GM18873 (cell line): ENCODE measurements at regions not wholly inside any gene's neighbourhood (a gene's known extent, or its start where the extent isn't known, plus 50 kb on each side); places are given as distances from the start of the nearest gene placed in this dataset.

ENCODE experiments used
- ATAC-seq: cut with Tn5 transposase; IDR thresholded peaks from one replicate; pipeline ENCODE4 v1.9.1; 2021; ENCODE audit warnings: mild to moderate bottlenecking, moderate library complexity, moderate number of reproducible peaks; ENCODE audit not compliant: unreplicated experiment, low FRiP score

DNA sequence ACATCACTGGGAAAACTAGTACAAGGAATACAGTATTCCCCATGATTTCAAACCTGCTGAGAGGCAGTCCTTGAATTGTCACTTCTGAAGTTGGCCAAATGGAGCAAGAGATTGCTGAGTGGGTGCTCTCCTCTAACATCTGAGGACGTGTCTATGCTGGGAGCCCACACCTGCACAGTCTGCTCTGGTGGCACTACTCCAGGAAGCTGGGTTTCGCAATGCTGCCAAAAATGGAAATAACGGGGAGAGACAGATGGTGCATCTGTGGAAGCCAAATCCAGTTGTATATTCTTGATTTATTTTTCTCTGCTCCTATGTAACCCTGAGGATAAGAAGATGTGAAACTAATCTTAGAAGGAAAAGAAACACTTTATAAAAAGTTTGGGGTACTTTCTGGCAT lies 240.1 kb upstream of the CTSO start:
- ATAC-seq = no peak

DNA sequence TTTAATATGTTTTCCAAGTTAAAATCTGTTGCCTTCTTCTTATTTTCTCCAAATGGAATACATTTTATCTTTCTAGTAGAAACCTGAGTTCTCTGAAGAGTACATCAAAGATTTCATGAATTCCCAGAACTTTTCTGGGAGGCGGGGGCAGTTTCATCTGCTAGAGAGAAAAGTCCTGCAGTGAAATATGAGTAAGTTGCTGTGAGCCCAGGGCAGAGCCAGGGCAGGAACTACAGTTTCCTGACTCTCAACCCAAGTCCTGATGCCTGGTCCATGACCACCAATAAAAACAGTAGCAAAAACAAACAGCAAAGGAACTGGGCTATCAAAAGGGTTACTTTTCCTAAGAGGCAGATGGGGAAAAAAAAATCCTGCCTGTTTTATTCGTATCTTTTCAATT lies 239.4 kb upstream of the CTSO start:
- ATAC-seq = no peak

DNA sequence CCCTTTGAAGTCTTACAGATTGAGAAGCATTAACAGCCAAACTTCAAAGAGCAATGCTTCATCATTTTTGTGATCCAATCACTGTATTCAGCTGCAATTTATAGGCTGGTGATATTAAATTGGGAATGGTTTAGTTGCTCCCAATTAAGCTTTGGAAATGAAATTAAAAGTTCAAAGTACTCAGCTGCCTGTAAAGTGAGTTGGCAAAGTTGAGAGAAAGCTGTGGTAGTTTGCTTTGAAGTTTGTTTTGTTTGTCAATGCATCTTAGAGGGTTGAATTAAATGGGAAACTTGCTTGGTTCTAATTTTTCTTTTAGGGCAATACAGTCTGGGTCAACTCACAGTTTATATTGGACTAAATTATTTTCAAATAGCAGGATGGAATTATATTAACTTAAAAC lies 238.4 kb upstream of the CTSO start:
- ATAC-seq = no peak

- no peak for ATAC-seq
Observed at GRCh38 chr4:156191044-156191781, 237.5 kb upstream of the CTSO start.

DNA sequence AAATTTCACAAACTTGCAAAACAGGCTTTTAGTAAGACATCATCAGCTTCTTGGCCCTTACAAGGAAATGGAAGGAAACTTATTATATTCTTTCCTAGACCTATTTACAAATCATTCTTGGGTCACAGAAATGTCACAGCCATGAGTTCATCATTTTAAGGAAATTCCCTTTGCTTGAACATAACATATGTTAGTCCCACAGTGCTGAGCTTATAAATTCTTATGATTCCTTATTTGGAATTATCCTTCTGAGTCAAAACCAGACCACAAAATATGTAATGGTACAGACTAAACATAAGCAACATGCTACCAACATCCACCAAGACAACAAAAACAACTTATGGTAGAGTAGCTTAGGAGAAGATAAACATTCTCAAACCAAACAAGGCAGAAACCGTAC lies 236.9 kb upstream of the CTSO start:
- ATAC-seq = no peak

- ATAC-seq = no peak
Observed at GRCh38 chr4:156188596-156188995, 234.9 kb upstream of the CTSO start.

DNA sequence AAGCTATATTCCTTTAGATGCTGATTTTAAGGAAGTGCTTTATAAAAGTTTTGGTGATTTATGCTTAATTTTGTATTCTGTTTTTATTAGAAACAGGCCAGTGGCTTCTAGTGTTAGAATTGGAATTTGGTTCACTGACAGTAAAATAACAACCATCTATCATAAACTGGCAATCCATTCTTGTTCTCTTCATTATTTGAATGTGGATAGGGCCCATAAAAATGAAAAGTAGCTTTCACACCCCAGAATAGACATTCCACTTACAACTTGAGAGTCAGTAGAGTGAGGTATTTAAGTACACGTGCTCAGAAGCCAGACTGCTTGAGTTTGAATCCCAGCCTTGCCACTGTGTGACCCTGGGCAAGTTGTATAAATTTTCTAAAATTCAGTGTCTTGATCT lies 232.4 kb upstream of the CTSO start:
- no peak for ATAC-seq

- ATAC-seq = no peak
Observed at GRCh38 chr4:156185514-156186055, 231.9 kb upstream of the CTSO start.

- ATAC-seq = no peak
Observed at GRCh38 chr4:156182269-156182668, 228.6 kb upstream of the CTSO start.

- ATAC-seq = no peak
Observed at GRCh38 chr4:156177941-156178340, 224.3 kb upstream of the CTSO start.

GRCh38 chr4:156176896-156177295 lies 223.2 kb upstream of the CTSO start:
- no peak for ATAC-seq

- no peak for ATAC-seq
Observed at GRCh38 chr4:156173937-156174336, 220.3 kb upstream of the CTSO start.

GRCh38 chr4:156173486-156173885 lies 219.8 kb upstream of the CTSO start:
- ATAC-seq = no peak

- no peak for ATAC-seq
Observed at GRCh38 chr4:156169861-156170260, 216.2 kb upstream of the CTSO start.

DNA sequence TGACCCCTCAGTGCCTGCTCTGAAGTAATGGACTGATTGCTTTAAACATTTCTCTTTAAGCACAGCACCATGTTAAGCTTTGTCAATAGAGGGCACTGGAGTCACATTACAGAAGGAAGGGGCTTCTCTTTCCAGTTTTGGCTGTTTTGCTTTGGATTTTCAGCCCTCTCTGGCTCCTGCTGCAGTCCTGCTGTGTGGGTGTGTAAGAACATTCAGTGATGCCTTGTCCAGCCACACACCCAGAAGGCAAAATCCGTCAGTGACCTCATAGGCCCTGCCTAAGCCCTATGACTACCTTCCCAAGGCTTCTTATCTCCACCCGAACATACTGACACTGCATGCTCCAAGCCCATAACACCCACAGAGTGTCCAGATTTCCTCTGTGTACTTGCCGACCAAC lies 215.3 kb upstream of the CTSO start:
- ATAC-seq = no peak

GRCh38 chr4:156168288-156168687 lies 214.6 kb upstream of the CTSO start:
- ATAC-seq = no peak

GRCh38 chr4:156158747-156159146 lies 205.1 kb upstream of the CTSO start:
- no peak for ATAC-seq

DNA sequence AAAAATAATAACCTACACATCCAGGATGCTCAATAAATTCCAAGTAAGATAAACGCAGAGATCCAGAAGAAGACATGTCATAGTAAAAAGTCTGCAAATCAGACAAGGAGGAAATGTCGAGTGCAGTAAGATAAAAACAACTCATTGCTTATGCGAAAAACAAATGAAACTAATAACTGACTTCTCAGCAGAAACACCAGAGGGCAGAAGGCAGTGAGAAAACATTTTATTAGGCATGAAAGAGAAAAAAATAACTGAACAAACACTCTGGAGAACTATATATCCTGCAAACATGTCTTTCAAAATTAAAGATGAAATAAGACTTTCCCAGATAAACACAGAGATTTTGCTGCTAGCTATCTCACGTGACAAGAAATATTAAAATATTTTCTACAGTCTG lies 201.3 kb upstream of the CTSO start:
- no peak for ATAC-seq

- ATAC-seq = no peak
Observed at GRCh38 chr4:156146571-156146970, 192.9 kb upstream of the CTSO start.

- ATAC-seq = no peak
Observed at GRCh38 chr4:156144961-156145360, 191.3 kb upstream of the CTSO start.

GRCh38 chr4:156138781-156139280 lies 185.2 kb upstream of the CTSO start:
- ATAC-seq = no peak
